Right renal cortex interstitium (tissue), 3 donors: ENCODE measurements at regions not wholly inside any gene's neighbourhood (a gene's known extent, or its start where the extent isn't known, plus 50 kb on each side); places are given as distances from the start of the nearest gene placed in this dataset.
"Not testable (repeated sequence)": the region's sequence is repeated elsewhere in the genome, so short reads cannot be mapped to it uniquely, and the experiment has no call there.

Source experiments
- DNase-seq, 3 donors: peaks; one replicate each; pipeline ENCODE4 v3.0.0-alpha.2; 2013; ENCODE audit warnings: low read depth in 3 of 3, low spot score in 2 of 3

DNA sequence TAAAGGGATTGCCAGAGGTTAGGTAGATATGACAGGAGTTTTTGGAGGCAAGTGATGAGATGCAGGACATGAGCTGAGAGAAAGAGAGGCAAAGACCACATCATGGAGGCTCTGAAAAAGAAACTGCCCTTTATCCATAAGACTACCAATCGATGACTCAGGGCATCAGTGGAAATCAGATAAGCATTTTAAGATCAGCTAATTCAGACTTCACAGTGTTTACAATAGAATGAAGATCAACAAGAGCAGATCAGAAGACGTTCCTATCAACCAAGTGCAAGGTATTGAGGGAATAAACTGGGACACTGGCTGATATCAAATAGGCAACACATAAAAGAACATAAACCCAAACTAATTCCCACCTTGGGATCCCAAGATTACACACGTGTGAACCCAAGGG, 227.2 kb downstream of the SLCO4C1 start:
- no peak for DNase-seq

GRCh38 chr5:102049517-102049916, 246.6 kb downstream of the SLCO4C1 start:
- DNase-seq: no peak

DNA sequence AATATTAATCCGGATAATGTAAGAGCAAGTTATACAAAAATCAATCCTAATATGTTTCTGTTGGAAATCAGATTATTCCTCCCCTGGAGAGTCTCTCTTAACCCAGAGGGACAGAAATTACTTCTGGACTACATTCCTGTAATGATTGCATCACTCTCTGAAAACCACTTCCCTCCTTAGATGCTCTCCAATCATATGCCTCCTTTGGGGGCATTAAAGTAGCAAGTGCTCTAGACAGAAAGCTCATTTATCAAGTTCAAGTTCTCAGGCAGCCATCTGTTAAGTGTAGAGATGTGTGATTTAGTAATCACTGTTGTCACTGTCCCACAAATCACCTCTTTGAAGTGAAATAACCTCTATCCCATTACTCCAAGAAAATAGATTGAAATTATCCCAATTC, 247.1 kb downstream of the SLCO4C1 start:
- DNase-seq: no peak

- DNase-seq: not testable (repeated sequence)
Observed at GRCh38 chr5:102047073-102047472, 249.0 kb downstream of the SLCO4C1 start.

DNA sequence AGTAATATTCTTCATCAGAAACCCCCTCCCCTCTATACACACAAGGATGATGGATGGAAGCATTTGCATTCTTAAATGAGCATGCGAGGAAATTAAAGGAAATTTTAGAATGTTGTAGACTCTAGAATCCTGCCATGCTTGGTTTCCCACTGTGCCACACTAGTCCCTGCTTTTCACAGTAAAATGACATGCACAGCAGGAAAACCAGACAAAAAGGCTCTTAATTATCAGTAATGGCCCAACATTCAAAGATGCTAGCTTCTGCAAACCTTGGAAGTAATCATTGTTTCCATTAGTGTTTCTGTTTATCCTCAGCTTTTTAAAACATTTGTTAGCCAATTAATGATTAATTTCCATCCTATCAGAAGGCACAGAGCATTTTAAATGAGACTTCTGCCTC, 255.8 kb downstream of the SLCO4C1 start:
- no peak for DNase-seq

DNA sequence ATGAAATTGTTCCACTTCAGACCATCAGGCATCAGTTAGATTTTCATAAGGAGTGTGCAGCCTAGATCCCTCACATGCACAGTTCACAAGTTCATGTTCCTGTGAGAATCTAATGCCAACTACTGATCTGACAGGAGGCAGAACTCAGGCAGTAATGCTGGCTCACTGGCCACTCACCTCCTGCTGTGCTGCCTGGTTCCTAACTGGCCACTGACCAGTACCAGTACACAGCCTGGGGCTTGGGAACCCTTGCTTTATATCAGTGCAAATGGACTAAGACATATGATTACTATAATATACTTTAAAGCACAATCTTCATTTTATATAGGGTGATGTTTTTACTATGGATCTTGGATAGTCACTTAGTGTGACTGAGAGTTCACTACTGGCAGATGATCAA, 259.2 kb downstream of the SLCO4C1 start:
- no peak for DNase-seq

DNA sequence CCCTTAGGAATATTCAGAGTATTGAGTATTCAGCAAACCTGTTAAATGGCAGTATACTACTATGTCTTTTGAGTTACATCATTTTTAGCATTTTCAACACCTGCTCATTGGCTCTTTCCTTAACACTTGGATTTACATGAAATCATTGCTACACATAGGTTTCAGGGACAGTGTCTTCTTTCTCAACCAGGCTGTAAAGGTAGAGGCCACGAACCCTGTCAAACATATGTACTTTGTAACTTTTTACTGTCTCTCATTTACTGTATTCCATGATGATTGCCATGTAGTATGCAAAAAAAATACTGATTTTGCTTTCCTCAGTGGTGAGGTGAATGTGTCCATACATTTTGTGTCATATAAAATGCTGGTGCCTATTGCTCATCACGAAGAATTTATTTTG, 264.4 kb downstream of the SLCO4C1 start:
- no peak for DNase-seq

- no peak for DNase-seq
Observed at GRCh38 chr5:102018690-102019089, 277.4 kb downstream of the SLCO4C1 start.

DNA sequence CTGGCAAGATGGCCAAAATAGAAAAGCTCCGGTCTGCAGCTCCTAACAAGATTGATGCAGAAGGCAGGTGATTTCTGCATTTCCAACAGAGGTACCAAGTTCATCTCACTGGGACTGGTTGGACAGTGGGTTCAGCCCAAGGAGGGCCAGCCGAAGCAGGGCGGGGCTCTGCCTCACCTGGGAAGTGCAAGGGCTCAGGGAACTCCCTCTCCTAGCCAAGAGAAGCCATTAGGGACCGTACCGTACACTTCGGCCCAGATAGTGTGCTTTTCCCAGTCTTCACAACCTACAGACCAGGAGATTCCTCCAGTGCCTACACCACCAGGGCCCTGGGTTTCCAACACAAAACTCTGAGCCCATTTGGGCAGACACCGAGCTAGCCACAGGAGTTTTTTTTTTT, 277.8 kb downstream of the SLCO4C1 start:
- no peak for DNase-seq

DNA sequence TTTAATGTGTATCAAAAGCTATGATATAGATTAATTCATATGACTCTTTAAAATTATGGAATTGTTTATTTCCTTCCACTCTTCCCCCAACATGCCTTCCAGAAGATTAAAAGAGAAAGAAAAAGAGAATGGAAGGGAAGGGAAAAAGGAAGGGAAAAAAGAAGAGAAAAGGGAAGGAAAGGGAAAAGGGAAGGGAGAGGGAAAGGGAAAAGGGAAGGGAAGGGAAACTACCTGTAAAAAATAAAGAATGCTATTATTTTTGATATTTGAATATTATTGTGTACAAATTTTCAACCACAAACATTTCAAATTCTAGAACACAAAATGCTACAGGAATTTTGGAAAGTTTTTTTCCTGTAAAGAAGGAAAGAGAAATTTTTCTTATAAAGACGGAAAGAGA, 281.7 kb downstream of the SLCO4C1 start:
- no peak for DNase-seq

- no peak for DNase-seq
Observed at GRCh38 chr5:102010644-102011043, 285.4 kb downstream of the SLCO4C1 start.

GRCh38 chr5:101997235-101997634, 298.8 kb downstream of the SLCO4C1 start:
- DNase-seq: no peak

DNA sequence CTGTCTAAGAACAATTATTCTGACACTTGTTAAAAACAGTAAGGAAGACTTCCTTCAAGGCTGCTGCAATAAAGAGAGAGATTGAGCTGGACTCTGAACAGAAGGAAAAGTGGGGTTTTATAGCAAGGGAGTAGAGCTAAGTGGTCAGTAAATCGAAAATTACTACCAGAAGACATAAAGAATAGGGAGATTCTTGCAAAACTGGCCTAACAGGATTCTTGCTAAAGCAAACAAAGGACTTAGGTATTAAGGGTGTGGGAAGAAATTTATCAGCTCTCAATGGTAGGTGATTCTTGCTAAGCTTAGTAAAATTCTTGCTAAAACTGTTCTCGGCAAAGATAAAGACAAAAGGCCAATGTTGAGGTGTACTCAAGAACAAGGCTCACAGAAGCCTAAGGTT, 300.5 kb downstream of the SLCO4C1 start:
- DNase-seq: no peak

DNA sequence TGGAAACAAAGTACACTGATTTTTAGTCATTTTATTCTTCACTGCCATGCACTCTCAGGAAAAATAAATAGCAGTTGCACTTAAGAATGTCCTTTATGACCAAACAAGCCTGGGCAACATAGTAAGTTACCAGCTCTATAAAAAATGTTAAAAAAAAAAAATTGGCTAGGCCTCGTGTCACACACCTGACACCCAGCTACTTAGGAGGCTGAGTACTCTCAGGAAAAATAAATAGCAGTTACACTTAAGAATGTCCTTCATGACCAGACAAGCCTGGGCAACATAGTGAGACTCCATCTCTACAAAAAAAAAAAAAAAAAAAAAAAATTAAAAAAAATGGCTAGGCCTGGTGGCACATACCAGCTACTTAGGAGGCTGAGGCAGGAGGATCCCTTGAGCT, 304.6 kb downstream of the SLCO4C1 start:
- DNase-seq: no peak

- no peak for DNase-seq
Observed at GRCh38 chr5:101989659-101990058, 306.4 kb downstream of the SLCO4C1 start.

- DNase-seq: peak; percentile 10 to 23 (median 16)
Observed at GRCh38 chr5:101977729-101978345, 318.2 kb downstream of the SLCO4C1 start.

DNA sequence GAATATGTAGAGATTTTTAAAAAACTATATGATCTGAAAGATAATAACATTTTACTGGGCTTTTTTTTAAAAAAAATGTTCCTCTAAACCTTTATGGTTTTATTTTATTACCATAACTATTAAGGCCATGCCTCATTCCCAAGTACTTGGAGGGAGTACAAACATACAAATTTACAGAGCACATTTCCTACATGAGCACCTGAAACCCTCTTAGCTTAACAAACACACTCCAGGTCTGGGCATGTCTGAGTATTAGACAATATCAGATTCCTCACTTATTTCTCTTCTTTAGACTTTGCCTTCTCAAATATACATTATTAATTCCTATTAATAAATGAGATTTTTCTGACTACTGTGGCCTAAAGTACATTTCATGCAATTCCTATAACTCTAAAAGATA, 319.2 kb downstream of the SLCO4C1 start:
- no peak for DNase-seq

- no peak for DNase-seq
Observed at GRCh38 chr5:101969742-101970141, 326.3 kb downstream of the SLCO4C1 start.

- DNase-seq: no peak
Observed at GRCh38 chr5:101966476-101966875, 329.6 kb downstream of the SLCO4C1 start.

DNA sequence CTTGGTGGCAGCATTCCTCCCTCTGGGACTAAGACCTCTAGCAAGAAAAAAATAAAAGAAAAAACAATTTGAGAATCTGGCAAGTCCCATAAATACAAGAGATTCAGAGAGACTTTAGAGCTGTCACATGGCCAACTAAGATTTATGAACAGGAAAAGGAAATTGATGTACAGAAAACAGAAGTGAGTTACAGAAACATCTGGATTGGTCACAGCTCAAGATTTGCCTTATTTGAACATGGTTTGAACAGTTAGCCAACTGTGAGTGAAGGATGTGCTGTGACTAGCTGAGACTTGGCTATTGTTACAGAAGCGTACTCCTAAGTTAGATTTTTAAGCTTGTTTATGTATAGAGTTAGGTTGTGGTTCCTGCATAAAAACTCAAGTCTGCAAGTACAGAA, 340.2 kb downstream of the SLCO4C1 start:
- no peak for DNase-seq

DNA sequence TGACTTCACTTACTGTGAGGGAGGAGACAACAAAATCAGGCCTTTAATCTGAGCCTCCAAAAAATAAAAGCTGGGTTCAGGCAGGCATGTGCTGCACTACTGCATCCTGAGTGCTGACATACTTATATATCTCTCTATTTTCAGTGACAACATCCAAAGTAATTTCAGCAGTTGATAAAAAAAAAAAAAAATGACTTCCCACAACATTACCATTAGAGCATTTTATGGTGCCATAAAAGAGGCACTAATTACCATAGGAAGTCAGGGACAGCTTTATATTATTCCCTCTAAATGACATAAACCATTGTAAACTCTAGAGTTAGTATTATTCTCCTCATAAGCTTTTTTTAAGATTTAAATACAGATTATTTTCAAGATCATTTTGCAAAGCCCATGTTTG, 346.1 kb downstream of the SLCO4C1 start:
- no peak for DNase-seq

GRCh38 chr5:101948615-101949014, 347.5 kb downstream of the SLCO4C1 start:
- DNase-seq: no peak

GRCh38 chr5:101943784-101944183, 352.3 kb downstream of the SLCO4C1 start:
- no peak for DNase-seq
